ENCODE measurements at regions not wholly inside any gene's neighbourhood (a gene's known extent, or its start where the extent isn't known, plus 50 kb on each side); places are given as distances from the start of the nearest gene placed in this dataset.
A peak's percentile ranks its signal among the peaks of the same experiment; 100 is the strongest.
"Not testable (repeated sequence)": the region's sequence is repeated elsewhere in the genome, so short reads cannot be mapped to it uniquely, and the experiment has no call there.

GRCh38 chr5:116751684-116752083 lies 177.1 kb upstream of the SEMA6A start:
- no peak for DNase-seq

- DNase-seq, result no peak
These were observed 176.3 kb upstream of the SEMA6A start for GRCh38 chr5:116750631-116751580.

GRCh38 chr5:116747881-116748280 lies 173.3 kb upstream of the SEMA6A start:
- DNase-seq, result no peak

GRCh38 chr5:116746668-116747067 lies 172.0 kb upstream of the SEMA6A start:
- no peak for DNase-seq

- DNase-seq, result no peak
These were observed 166.1 kb upstream of the SEMA6A start for GRCh38 chr5:116740771-116741170.

- DNase-seq, result peak in 1 of 2 experiments; percentile 18
These were observed 164.9 kb upstream of the SEMA6A start for GRCh38 chr5:116739571-116739970.

- DNase-seq, result no peak
These were observed 164.1 kb upstream of the SEMA6A start for GRCh38 chr5:116738615-116739261.

- peak; percentile 57 to 64 for DNase-seq
These were observed 163.6 kb upstream of the SEMA6A start for GRCh38 chr5:116738239-116738614.

GRCh38 chr5:116736671-116737070 lies 162.0 kb upstream of the SEMA6A start:
- DNase-seq, result no peak

GRCh38 chr5:116733991-116734975 lies 159.7 kb upstream of the SEMA6A start:
- DNase-seq, result no peak

GRCh38 chr5:116732591-116732990 lies 158.0 kb upstream of the SEMA6A start:
- no peak for DNase-seq

- DNase-seq, result no peak
These were observed 156.8 kb upstream of the SEMA6A start for GRCh38 chr5:116731432-116731831.

- no peak for DNase-seq
These were observed 156.1 kb upstream of the SEMA6A start for GRCh38 chr5:116730706-116731105.

GRCh38 chr5:116730185-116730584 lies 155.6 kb upstream of the SEMA6A start:
- DNase-seq, result no peak

GRCh38 chr5:116727248-116727647 lies 152.6 kb upstream of the SEMA6A start:
- no peak for DNase-seq

- not testable (repeated sequence) for DNase-seq
These were observed 151.6 kb upstream of the SEMA6A start for GRCh38 chr5:116726180-116726579.

- no peak for DNase-seq
These were observed 150.3 kb upstream of the SEMA6A start for GRCh38 chr5:116724971-116725370.

GRCh38 chr5:116722651-116723050 lies 148.0 kb upstream of the SEMA6A start:
- no peak for DNase-seq

GRCh38 chr5:116719106-116719505 lies 144.5 kb upstream of the SEMA6A start:
- no peak for DNase-seq

GRCh38 chr5:116718317-116718716 lies 143.7 kb upstream of the SEMA6A start:
- no peak for DNase-seq

- no peak for DNase-seq
These were observed 134.5 kb upstream of the SEMA6A start for GRCh38 chr5:116709082-116709481.

- not testable (repeated sequence) for DNase-seq
These were observed 130.5 kb upstream of the SEMA6A start for GRCh38 chr5:116705121-116705519.

GRCh38 chr5:116703941-116704340 lies 129.3 kb upstream of the SEMA6A start:
- no peak for DNase-seq

Data from SHP77 (cell line).